Lower leg skin (tissue), 3 donors: ENCODE measurements at regions not wholly inside any gene's neighbourhood (a gene's known extent, or its start where the extent isn't known, plus 50 kb on each side); places are given as distances from the start of the nearest gene placed in this dataset.

ENCODE experiments used
- CTCF ChIP-seq, 3 donors: fragments of 450-650 bp; IDR thresholded peaks; one replicate each; pipeline ENCODE4 v1.5.1; 2016; ENCODE audit warnings: antibody characterized with exemption in 3 of 3, mild to moderate bottlenecking in 3 of 3, moderate library complexity in 2 of 3
- POLR2A ChIP-seq, 2 donors: fragments of 450-650 bp; IDR thresholded peaks; one replicate each; pipeline ENCODE4 v1.6.1; 2016 to 2017; ENCODE audit warnings: antibody characterized with exemption in 2 of 2, mild to moderate bottlenecking in 1 of 2, moderate library complexity in 1 of 2

- no peak for TF ChIP-seq POLR2A (IDR thresholded peaks at IDR 0.05)
- TF ChIP-seq CTCF (IDR thresholded peaks at IDR 0.05): no peak
These were observed 189.5 kb downstream of the ERCC6L2 start for GRCh38 chr9:96064826-96065481.
